ENCODE measurements at regions not wholly inside any gene's neighbourhood (a gene's known extent, or its start where the extent isn't known, plus 50 kb on each side); places are given as distances from the start of the nearest gene placed in this dataset.
"Not testable (repeated sequence)": the region's sequence is repeated elsewhere in the genome, so short reads cannot be mapped to it uniquely, and the experiment has no call there.

GRCh38 chr9:105007143-105007542 is 79.2 kb upstream of the ABCA1 start:
- H3K27ac Mint-ChIP-seq (ENCODE audit: unreplicated experiment): no peak overlapping the region
- no peaks in the 10 kb centered on the region for H3K27me3 Mint-ChIP-seq (ENCODE audit: unreplicated experiment)
- DNase-seq (ENCODE audit: low spot score): no peak
- H3K4me3 Mint-ChIP-seq (ENCODE audit: unreplicated experiment): no peak overlapping the region
- no peak for TF ChIP-seq CTCF (IDR thresholded peaks at IDR 0.05; ENCODE audit: unreplicated experiment)
- H3K36me3 Mint-ChIP-seq (ENCODE audit: low read depth, unreplicated experiment): no peaks in the 10 kb centered on the region
- H3K9me3 Mint-ChIP-seq (ENCODE audit: unreplicated experiment): no peaks in the 10 kb centered on the region
- no peaks in the 10 kb centered on the region for H3K4me1 Mint-ChIP-seq (ENCODE audit: unreplicated experiment)

GRCh38 chr9:105010089-105010488 is 82.1 kb upstream of the ABCA1 start:
- not testable (repeated sequence) for H3K4me1 Mint-ChIP-seq (ENCODE audit: unreplicated experiment); H3K36me3 Mint-ChIP-seq (ENCODE audit: low read depth, unreplicated experiment); H3K9me3 Mint-ChIP-seq (ENCODE audit: unreplicated experiment); H3K27me3 Mint-ChIP-seq (ENCODE audit: unreplicated experiment); DNase-seq (ENCODE audit: low spot score); H3K4me3 Mint-ChIP-seq (ENCODE audit: unreplicated experiment); H3K27ac Mint-ChIP-seq (ENCODE audit: unreplicated experiment)

GRCh38 chr9:105021917-105022316 is 94.0 kb upstream of the ABCA1 start:
- Mint-ChIP-seq H3K4me3 (ENCODE audit: unreplicated experiment) (no peak overlapping the region), H3K9me3 (ENCODE audit: unreplicated experiment) (no peaks in the 10 kb centered on the region), H3K27me3 (ENCODE audit: unreplicated experiment) (no peaks in the 10 kb centered on the region), H3K4me1 (ENCODE audit: unreplicated experiment) (no peaks in the 10 kb centered on the region), H3K36me3 (ENCODE audit: low read depth, unreplicated experiment) (no peaks in the 10 kb centered on the region), H3K27ac (ENCODE audit: unreplicated experiment) (no peak overlapping the region)
- no peak for DNase-seq (ENCODE audit: low spot score)
- no peak for TF ChIP-seq CTCF (IDR thresholded peaks at IDR 0.05; ENCODE audit: unreplicated experiment)

GRCh38 chr9:105022545-105022944 is 94.6 kb upstream of the ABCA1 start:
- not testable (repeated sequence) for H3K4me3 Mint-ChIP-seq (ENCODE audit: unreplicated experiment); H3K27me3 Mint-ChIP-seq (ENCODE audit: unreplicated experiment); H3K36me3 Mint-ChIP-seq (ENCODE audit: low read depth, unreplicated experiment); H3K4me1 Mint-ChIP-seq (ENCODE audit: unreplicated experiment); DNase-seq (ENCODE audit: low spot score); H3K9me3 Mint-ChIP-seq (ENCODE audit: unreplicated experiment); H3K27ac Mint-ChIP-seq (ENCODE audit: unreplicated experiment)

- Mint-ChIP-seq H3K27ac (ENCODE audit: unreplicated experiment) (no peak overlapping the region), H3K27me3 (ENCODE audit: unreplicated experiment) (peaks cover 3% of the 10 kb centered on the region), H3K9me3 (ENCODE audit: unreplicated experiment) (no peaks in the 10 kb centered on the region), H3K36me3 (ENCODE audit: low read depth, unreplicated experiment) (no peaks in the 10 kb centered on the region), H3K4me1 (ENCODE audit: unreplicated experiment) (no peaks in the 10 kb centered on the region), H3K4me3 (ENCODE audit: unreplicated experiment) (no peak overlapping the region)
- no peak for DNase-seq (ENCODE audit: low spot score)
- no peak for TF ChIP-seq CTCF (IDR thresholded peaks at IDR 0.05; ENCODE audit: unreplicated experiment)
Observed at GRCh38 chr9:105023788-105024187, 95.8 kb upstream of the ABCA1 start.

GRCh38 chr9:105024529-105024928 is 96.6 kb upstream of the ABCA1 start:
- TF ChIP-seq CTCF (IDR thresholded peaks at IDR 0.05; ENCODE audit: unreplicated experiment): no peak
- Mint-ChIP-seq H3K4me1 (ENCODE audit: unreplicated experiment) (no peaks in the 10 kb centered on the region), H3K27me3 (ENCODE audit: unreplicated experiment) (peaks cover 3% of the 10 kb centered on the region), H3K36me3 (ENCODE audit: low read depth, unreplicated experiment) (no peaks in the 10 kb centered on the region), H3K27ac (ENCODE audit: unreplicated experiment) (no peak overlapping the region), H3K9me3 (ENCODE audit: unreplicated experiment) (no peaks in the 10 kb centered on the region), H3K4me3 (ENCODE audit: unreplicated experiment) (no peak overlapping the region)
- no peak for DNase-seq (ENCODE audit: low spot score)
